ENCODE measurements at regions not wholly inside any gene's neighbourhood (a gene's known extent, or its start where the extent isn't known, plus 50 kb on each side); places are given as distances from the start of the nearest gene placed in this dataset.

DNA sequence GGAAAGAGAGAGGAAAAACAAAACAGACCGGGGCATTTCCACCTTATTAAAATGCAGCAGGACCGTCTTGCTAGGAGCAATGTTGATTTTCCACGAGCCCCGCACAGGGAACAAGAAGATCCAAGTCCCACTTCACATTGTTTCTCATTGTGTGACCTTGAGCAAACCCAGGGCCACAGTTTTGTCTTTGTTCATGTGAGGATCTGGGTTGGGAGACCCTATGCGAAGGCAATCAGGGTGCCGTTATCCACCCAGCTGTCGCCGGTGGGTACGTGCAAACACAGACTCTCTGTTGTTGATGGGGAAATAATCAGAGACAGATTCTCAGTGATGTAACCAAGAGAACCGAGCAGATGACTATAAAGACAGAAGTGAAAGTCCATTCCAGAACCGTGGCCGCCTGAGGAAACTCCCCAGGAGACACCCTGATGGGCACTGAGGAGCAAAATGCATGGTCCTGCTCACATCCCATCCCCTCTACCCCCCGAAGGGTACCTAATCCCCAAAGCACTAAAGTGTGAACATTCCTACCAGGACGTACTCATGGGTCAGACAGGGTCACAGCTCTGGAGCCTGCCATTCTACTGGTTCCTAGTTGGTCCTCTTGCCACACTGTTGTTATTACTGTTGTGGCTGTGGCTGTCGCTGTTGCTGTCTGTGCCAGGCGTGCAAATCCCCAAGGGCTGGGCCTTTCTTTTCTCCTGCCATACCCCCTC is 102.7 kb upstream of the RBPJ start:
- TF ChIP-seq, protein P1, sequence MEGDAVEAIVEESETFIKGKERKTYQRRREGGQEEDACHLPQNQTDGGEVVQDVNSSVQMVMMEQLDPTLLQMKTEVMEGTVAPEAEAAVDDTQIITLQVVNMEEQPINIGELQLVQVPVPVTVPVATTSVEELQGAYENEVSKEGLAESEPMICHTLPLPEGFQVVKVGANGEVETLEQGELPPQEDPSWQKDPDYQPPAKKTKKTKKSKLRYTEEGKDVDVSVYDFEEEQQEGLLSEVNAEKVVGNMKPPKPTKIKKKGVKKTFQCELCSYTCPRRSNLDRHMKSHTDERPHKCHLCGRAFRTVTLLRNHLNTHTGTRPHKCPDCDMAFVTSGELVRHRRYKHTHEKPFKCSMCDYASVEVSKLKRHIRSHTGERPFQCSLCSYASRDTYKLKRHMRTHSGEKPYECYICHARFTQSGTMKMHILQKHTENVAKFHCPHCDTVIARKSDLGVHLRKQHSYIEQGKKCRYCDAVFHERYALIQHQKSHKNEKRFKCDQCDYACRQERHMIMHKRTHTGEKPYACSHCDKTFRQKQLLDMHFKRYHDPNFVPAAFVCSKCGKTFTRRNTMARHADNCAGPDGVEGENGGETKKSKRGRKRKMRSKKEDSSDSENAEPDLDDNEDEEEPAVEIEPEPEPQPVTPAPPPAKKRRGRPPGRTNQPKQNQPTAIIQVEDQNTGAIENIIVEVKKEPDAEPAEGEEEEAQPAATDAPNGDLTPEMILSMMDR (IDR thresholded peaks at IDR 0.05; ENCODE audit: poor library complexity), result no peak
- TF ChIP-seq EZH2phosphoT487 (IDR thresholded peaks at IDR 0.05; ENCODE audit: low read depth, severe bottlenecking, unreplicated experiment), result no peak
- H3K79me2 ChIP-seq, result no peaks in the 10 kb centered on the region
- H3K27me3 ChIP-seq, result no peaks in the 10 kb centered on the region
- H3K9me2 ChIP-seq (replicated peaks; ENCODE audit: insufficient read depth), result no peaks in the 10 kb centered on the region
- 62% methylated on average over 16 of the region's 16 CpGs for WGBS (ENCODE audit: low lambda C conversion rate, missing lambda C conversion rate)
- no peaks in the 10 kb centered on the region for H4K20me1 ChIP-seq (ENCODE audit: insufficient read depth, poor library complexity, severe bottlenecking)
- no peak overlapping the region for H3K4me3 ChIP-seq
- H3K9me3 ChIP-seq (ENCODE audit: low read depth), result no peaks in the 10 kb centered on the region
- H3K4me1 ChIP-seq (ENCODE audit: insufficient read depth), result peaks cover 12% of the 10 kb centered on the region
- peak overlapping the region; percentile 15 for H3K27ac ChIP-seq
- peak overlapping the region; percentile 45 for H2AFZ ChIP-seq
- H3K4me2 ChIP-seq, result peak overlapping the region; percentile 46
- DNase-seq (ENCODE audit: low spot score), result no peak
- H3K36me3 ChIP-seq (replicated peaks; ENCODE audit: insufficient read depth, low read depth), result no peaks in the 10 kb centered on the region

DNA sequence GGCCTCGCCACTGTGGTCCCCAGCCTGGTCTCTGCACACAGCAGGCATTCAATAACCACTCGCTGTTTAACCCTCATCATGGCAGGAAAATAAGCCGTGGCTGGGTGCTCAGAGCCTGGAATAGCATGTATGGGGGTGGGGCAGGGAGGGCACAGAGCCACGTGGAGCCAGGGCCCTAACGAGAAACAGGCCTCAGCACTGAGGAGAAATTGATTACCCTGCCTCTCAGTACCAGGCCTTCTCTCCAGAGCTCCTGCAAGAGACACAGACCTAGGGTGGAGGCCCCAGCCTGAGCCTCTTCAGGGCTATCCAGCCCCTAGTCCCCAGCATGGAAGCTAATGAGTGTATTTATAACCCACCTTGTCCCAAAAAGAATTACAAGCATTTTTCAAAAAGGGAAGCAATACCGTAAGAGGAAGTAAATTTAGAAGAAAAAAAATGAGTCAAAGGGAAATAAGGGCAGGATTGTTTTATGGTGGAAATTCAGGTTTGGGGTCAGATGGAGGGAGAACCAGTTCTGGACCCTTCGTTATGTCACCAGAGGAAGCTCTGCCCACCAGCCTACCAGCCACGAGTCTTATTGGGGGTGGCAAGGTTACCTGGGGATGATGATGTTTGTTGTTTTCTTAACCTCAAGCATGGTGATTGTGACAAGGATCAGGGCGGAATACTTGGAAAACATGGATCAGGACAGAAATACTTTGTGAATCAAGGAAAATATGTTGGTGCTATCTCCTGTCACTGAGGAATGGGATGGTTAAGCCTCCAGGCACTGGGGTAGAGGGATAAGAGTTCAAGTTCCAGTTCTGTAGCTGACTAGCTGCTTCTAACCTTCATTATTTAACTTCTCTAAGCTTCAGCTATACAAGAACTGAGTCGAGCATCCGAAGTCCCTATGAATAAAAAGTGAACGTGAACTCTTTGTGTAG is 101.9 kb upstream of the RBPJ start:
- no peak overlapping the region for H3K4me2 ChIP-seq
- H3K79me2 ChIP-seq, result no peaks in the 10 kb centered on the region
- 75% methylated on average over 12 of the region's 12 CpGs for WGBS (ENCODE audit: low lambda C conversion rate, missing lambda C conversion rate)
- H2AFZ ChIP-seq, result no peak overlapping the region
- H3K9me3 ChIP-seq (ENCODE audit: low read depth), result no peaks in the 10 kb centered on the region
- no peaks in the 10 kb centered on the region for H3K9me2 ChIP-seq (replicated peaks; ENCODE audit: insufficient read depth)
- DNase-seq (ENCODE audit: low spot score), result no peak
- no peaks in the 10 kb centered on the region for H3K36me3 ChIP-seq (replicated peaks; ENCODE audit: insufficient read depth, low read depth)
- no peak for TF ChIP-seq EZH2phosphoT487 (IDR thresholded peaks at IDR 0.05; ENCODE audit: low read depth, severe bottlenecking, unreplicated experiment)
- TF ChIP-seq, protein P1 (IDR thresholded peaks at IDR 0.05; ENCODE audit: poor library complexity), result no peak
- no peak for TF ChIP-seq EZH2 (IDR thresholded peaks at IDR 0.05; ENCODE audit: borderline replicate concordance)
- no peak overlapping the region for H3K4me3 ChIP-seq
- H3K27me3 ChIP-seq, result no peaks in the 10 kb centered on the region
- H3K27ac ChIP-seq, result no peak overlapping the region
- peaks cover 12% of the 10 kb centered on the region for H3K4me1 ChIP-seq (ENCODE audit: insufficient read depth)
- H4K20me1 ChIP-seq (ENCODE audit: insufficient read depth, poor library complexity, severe bottlenecking), result no peaks in the 10 kb centered on the region

DNA sequence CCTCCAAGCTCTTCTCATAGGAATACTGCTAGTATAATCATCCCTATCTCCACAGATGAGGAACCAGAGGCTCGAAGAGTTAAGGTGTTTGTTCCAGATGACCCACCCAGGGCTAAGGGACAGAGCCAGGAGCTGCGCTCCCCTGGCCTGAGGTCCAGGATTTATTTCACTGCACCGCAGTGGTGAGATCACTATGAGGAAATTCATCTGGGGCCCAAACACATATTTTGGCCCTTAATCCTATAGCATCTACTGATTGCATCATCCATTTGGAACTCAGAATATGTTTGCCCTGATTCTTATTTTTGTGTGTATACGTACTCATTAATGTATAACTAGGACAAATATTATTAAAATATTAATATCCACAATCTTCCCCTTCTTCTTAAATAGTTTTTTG is 100.1 kb upstream of the RBPJ start:
- Histone ChIP-seq H4K20me1 (ENCODE audit: insufficient read depth, poor library complexity, severe bottlenecking) (no peaks in the 10 kb centered on the region), H3K4me2 (no peak overlapping the region), H3K4me3 (no peak overlapping the region), H3K27ac (no peak overlapping the region), H3K9me3 (ENCODE audit: low read depth) (no peaks in the 10 kb centered on the region), H3K79me2 (no peaks in the 10 kb centered on the region), H2AFZ (no peak overlapping the region), H3K9me2 (replicated peaks; ENCODE audit: insufficient read depth) (no peaks in the 10 kb centered on the region), H3K36me3 (replicated peaks; ENCODE audit: insufficient read depth, low read depth) (no peaks in the 10 kb centered on the region), H3K27me3 (no peaks in the 10 kb centered on the region), H3K4me1 (ENCODE audit: insufficient read depth) (peaks cover 12% of the 10 kb centered on the region)
- WGBS (ENCODE audit: low lambda C conversion rate, missing lambda C conversion rate), result 80% methylated on average over 4 of the region's 4 CpGs
- TF ChIP-seq EZH2phosphoT487 (IDR thresholded peaks at IDR 0.05; ENCODE audit: low read depth, severe bottlenecking, unreplicated experiment) (no peak), EZH2 (IDR thresholded peaks at IDR 0.05; ENCODE audit: borderline replicate concordance) (no peak)
- TF ChIP-seq, protein P1 (IDR thresholded peaks at IDR 0.05; ENCODE audit: poor library complexity), result no peak
- DNase-seq (ENCODE audit: low spot score), result no peak

Data from hepatocyte (in vitro differentiated cells).